ENCODE measurements at regions not wholly inside any gene's neighbourhood (a gene's known extent, or its start where the extent isn't known, plus 50 kb on each side); places are given as distances from the start of the nearest gene placed in this dataset.

GRCh38 chr10:78750418-78750817 is 318.3 kb upstream of the ZMIZ1 start:
- no peak for DNase-seq

DNA sequence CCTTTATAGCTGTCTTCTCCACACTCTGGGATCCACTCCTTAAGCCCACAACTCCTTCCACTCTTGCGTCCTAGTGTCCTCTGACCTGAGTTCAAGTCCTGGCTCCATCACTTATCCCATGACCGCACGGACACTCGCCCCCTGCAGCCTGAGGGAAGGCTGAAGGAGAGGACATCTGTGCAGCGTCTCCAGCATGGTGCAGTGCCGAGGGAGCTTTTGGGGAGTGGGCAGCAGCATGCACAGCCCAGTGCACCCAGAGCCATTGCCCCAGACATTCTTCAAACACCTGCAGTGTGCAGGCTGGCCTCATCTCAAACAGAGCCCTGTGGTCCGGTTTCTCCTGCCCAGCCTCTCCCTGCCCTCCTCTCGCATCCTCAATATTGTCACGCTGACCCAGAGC is 317.1 kb upstream of the ZMIZ1 start:
- DNase-seq = no peak

GRCh38 chr10:78752221-78752620 is 316.5 kb upstream of the ZMIZ1 start:
- no peak for DNase-seq

GRCh38 chr10:78752708-78753107 is 316.1 kb upstream of the ZMIZ1 start:
- DNase-seq = no peak

DNA sequence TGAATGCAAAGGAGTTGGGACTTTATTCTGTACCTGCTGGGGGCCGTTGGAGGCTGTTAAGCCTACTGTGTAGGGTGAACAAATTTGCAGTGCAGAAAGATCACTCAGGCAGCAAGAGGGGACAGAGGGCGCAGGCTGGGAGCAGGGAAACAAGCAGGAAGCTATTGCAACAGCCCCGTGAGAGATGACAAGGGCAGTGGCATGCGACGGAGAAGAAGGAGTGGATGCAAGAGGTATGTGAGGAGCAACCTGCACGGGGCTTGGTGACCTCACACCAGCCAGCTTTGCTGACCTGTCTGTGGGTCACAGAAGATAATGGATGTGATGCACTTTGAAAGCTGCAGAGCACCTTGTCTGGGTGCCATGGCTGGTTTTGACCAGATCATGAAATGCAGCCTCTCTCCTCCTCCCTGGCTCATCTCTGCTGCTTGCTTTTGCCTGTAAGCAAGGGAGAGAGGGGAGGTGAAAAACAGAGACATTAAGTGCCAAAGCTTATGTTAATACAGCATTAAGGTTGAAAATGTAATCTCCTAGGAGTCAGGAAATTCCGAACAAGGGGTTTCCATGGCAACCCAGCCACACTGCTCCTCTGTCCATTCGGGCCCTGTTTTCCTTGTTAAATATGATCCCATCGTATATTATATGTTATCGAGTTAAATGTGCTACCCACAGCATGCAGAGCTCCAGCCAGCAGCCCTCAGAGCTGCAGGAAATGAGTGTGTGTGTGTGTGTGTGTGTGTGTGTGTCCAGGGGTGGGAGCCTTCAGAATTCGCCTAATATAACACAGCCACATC is 314.3 kb upstream of the ZMIZ1 start:
- DNase-seq = no peak

- DNase-seq = no peak
Observed at GRCh38 chr10:78755063-78755701, 313.6 kb upstream of the ZMIZ1 start.

DNA sequence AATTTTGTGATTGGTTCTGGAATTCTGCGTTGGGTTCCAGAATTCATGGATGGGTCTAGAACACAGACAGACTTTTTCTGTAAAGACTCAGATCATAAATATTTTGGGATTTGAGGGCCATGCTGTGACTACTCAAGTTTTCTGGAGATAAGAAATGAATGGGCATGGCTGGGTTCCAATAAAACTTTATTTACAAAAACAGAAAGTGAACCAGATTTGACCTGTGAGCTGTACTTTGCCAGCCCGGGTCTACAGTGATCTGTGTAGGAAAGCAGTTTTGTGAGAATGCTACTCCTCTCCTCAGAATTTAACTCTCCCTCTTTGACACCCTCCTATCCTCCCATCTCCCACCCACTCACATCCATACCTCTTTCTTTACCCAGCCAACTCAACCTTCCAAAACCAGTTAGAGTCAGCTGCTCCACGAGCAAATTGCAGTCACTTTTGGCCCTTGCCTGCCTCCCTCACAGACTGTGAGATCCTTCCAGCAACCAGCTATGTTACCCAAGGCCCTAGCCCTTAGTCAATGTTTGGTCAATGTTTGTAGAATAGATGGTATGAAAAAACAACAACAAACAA is 312.8 kb upstream of the ZMIZ1 start:
- DNase-seq = no peak

DNA sequence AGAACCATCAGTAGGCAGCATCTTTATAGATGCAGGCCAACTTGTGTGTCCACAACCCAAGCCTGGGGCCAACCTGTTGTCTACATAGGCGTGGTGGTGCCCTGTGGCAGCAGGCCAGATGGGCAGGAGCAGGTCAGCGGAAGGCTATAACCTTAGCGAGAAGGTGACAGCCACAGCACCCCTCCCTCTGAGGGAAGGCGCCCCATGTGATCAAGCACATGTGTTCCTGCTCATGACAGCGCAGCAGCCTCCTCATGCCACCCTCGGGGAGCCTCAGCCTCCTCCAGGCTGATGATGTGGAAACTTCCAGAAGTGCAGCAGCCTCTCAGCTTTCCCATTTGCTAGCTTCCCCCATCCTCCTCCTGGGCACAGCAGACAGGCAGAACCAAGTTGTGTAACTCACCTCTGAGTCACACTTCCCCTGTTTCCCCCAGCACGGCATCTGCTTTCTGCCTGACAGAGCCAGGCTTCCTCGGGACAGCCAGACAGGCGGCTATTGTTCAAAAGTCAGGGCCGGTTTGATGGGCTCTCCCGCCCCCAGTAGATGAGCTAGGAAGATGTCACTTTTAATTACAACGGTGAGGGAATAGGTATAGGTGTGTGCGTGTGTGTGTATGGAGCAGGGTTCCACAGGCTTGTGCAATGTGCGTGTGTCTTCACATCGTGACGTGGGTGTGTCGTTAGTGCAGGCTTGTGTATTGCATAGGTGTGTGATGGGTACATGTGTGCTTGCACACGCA is 312.0 kb upstream of the ZMIZ1 start:
- peak; percentile 46 to 97 for DNase-seq

GRCh38 chr10:78757344-78757925 is 311.3 kb upstream of the ZMIZ1 start:
- DNase-seq = no peak

DNA sequence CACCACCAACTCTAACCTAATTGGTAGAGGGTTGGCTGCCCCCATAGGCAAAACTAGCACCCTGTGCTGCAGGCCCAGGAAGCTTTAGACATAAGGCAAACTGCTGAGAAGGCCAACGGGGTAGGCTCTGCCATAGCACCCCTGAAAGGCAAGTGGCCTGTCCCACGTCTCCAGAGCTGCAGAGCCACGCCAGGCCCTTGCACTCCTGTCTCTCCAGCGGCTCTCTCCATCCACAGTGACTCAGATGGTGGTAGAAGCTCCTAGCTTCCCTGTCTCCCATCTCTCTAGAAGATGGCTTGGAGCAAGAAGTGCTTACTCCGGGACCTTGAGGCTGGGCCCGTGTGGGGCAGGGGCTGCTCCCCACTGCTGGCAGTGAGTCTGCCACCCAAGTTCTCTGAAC is 310.6 kb upstream of the ZMIZ1 start:
- no peak for DNase-seq

- no peak for DNase-seq
Observed at GRCh38 chr10:78759456-78760120, 309.2 kb upstream of the ZMIZ1 start.

GRCh38 chr10:78760463-78761310 is 308.1 kb upstream of the ZMIZ1 start:
- no peak for DNase-seq

GRCh38 chr10:78761311-78761781 is 307.4 kb upstream of the ZMIZ1 start:
- DNase-seq = no peak

DNA sequence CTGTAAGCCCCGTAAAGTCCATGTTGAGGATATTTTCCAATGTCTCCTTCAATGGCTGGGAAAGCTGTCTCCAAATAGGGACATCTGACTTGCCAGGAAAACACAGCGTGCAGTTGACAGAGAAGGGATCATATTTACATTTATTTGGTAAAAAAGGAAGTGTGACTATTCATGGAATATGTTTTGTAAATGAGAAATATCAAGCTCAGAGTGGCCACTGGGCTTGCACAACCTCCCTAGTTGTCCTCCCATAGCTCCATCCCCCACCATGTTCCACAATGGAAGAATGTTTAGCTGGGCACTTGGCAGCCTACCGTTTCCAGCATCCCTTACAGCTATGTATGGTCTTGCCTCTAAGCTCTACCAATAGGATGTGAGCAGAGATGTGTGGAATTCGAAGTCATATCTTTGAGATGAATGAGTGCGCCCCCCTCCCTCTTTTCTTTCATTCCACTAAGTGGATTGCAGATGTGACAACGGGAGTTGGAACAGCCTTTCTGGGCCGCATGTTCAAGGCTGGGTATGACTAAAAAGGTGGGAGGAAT is 306.6 kb upstream of the ZMIZ1 start:
- no peak for DNase-seq

GRCh38 chr10:78763234-78763633 is 305.5 kb upstream of the ZMIZ1 start:
- no peak for DNase-seq

GRCh38 chr10:78763651-78764395 is 304.9 kb upstream of the ZMIZ1 start:
- no peak for DNase-seq

- DNase-seq = no peak
Observed at GRCh38 chr10:78764436-78764835, 304.3 kb upstream of the ZMIZ1 start.

GRCh38 chr10:78764846-78765430 is 303.8 kb upstream of the ZMIZ1 start:
- DNase-seq = no peak

GRCh38 chr10:78765726-78766335 is 302.9 kb upstream of the ZMIZ1 start:
- no peak for DNase-seq

GRCh38 chr10:78766603-78767002 is 302.2 kb upstream of the ZMIZ1 start:
- DNase-seq = no peak
